GM12875 (cell line): ENCODE measurements at regions not wholly inside any gene's neighbourhood (a gene's known extent, or its start where the extent isn't known, plus 50 kb on each side); places are given as distances from the start of the nearest gene placed in this dataset.
"Not testable (repeated sequence)": the region's sequence is repeated elsewhere in the genome, so short reads cannot be mapped to it uniquely, and the experiment has no call there.

ENCODE experiments used
- H3K4me3 ChIP-seq: one replicate; pipeline ENCODE4 v1.5.1; 2011; ENCODE audit warnings: low read depth, low read length, control low read depth
- TF ChIP-seq, protein P1 (sequence below): IDR thresholded peaks from 2 replicates; pipeline ENCODE4 v1.5.1; 2011; ENCODE audit warnings: low read depth, mild to moderate bottlenecking, control low read depth, inconsistent platforms, low read length, moderate library complexity, borderline replicate concordance; ENCODE audit not compliant: insufficient read depth

DNA sequence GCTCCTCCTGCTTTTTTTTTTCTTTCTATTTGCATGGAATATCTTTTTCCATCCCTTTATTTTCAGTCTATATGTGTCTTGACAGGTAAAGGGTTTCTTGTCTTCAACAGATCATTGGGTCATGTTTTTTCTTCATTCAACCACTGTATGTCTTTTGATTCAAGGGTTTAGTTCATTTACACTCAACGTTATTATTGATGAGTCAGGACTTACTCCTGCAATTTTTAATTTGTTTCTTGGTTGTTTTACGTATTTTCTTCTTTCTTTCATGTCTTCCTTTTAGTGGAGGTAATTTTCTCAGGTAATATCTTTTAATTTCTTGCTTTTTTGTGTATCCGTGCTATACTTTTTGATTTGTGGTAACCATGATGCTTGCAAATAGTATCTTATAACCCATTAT is 429.1 kb upstream of the HTR1E start:
- TF ChIP-seq, protein P1, sequence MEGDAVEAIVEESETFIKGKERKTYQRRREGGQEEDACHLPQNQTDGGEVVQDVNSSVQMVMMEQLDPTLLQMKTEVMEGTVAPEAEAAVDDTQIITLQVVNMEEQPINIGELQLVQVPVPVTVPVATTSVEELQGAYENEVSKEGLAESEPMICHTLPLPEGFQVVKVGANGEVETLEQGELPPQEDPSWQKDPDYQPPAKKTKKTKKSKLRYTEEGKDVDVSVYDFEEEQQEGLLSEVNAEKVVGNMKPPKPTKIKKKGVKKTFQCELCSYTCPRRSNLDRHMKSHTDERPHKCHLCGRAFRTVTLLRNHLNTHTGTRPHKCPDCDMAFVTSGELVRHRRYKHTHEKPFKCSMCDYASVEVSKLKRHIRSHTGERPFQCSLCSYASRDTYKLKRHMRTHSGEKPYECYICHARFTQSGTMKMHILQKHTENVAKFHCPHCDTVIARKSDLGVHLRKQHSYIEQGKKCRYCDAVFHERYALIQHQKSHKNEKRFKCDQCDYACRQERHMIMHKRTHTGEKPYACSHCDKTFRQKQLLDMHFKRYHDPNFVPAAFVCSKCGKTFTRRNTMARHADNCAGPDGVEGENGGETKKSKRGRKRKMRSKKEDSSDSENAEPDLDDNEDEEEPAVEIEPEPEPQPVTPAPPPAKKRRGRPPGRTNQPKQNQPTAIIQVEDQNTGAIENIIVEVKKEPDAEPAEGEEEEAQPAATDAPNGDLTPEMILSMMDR = no peak

DNA sequence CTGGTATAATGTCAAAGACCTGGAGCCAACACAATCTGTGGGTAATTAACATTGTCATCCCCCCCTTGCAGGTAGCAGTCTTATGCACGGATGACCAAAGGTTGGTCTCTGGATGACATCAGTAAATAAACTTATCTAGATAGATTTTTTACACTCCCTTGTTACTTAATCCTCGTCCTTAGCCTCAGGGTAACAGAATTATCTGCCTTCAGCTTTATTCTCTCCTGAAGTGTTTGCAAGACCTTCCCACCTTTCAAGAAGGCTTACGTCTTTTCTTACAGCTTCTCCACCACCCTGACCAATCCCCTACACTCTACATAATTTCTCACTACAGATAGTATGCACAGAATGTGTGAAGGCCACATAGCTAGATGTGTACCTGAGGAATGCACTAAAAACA is 434.8 kb upstream of the HTR1E start:
- H3K4me3 ChIP-seq = no peak overlapping the region
- TF ChIP-seq, protein P1 = no peak

More for the DNA sequence above, 429.1 kb upstream of the HTR1E start:
- H3K4me3 ChIP-seq = no peak overlapping the region

DNA sequence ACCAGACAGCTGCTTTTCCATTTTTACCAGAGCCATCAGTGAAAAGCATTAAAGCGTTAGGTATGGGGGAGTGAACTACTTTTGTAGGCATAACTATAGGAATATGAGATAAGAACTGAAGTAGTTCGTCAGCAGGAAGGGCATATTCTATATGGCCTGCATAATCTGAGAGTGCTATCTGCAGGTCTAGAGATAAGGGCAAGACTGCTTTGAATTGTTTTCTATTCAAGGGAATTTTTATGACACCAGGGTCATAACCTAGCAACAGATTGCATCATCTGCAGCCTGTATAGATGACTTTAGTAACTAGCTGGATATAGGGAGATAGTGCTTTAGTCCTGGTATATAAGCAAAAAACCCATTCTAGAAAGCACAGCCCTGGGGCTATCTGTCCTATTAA is 437.3 kb upstream of the HTR1E start:
- TF ChIP-seq, protein P1 = no peak

DNA sequence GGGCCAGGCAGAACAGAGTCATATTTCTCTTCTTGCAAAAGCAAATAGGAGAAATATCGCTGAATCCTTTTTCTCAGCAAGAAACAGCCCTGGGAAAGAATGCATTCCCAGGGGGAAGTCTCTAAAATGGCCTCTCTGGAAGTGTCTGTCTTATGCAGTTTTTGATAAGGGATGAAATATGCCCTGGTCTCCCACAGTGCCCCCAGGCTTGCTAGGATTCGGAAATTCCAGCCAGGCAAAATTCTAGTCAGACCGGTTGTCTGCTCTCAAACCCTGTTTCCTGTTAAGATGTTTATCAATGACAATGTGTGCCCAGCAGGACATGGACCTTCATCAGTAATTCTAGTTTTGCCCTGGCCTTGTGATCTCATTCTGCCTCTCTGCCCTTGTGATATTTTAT is 448.3 kb upstream of the HTR1E start:
- not testable (repeated sequence) for H3K4me3 ChIP-seq

More for the DNA sequence above, 437.3 kb upstream of the HTR1E start:
- H3K4me3 ChIP-seq = no peak overlapping the region

GRCh38 chr6:86487660-86488221 is 449.6 kb upstream of the HTR1E start:
- no peak overlapping the region for H3K4me3 ChIP-seq
- TF ChIP-seq, protein P1 = no peak

DNA sequence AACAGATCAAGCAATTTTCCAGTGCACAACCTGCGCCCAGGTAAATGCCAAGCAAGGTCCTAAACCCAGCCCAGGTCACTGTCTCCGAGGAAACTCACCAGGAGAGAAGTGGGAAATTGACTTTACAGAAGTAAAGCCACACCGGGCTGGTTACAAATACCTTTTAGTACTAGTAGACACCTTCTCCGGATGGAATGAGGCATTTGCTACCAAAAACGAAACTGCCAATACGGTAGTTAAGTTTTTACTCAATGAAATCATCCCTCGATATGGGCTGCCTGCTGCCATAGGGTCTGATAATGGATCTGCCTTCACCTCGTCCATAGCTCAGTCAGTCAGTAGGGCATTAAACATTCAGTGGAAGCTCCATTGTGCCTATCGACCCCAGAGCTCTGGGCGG is 459.0 kb upstream of the HTR1E start:
- H3K4me3 ChIP-seq = not testable (repeated sequence)

DNA sequence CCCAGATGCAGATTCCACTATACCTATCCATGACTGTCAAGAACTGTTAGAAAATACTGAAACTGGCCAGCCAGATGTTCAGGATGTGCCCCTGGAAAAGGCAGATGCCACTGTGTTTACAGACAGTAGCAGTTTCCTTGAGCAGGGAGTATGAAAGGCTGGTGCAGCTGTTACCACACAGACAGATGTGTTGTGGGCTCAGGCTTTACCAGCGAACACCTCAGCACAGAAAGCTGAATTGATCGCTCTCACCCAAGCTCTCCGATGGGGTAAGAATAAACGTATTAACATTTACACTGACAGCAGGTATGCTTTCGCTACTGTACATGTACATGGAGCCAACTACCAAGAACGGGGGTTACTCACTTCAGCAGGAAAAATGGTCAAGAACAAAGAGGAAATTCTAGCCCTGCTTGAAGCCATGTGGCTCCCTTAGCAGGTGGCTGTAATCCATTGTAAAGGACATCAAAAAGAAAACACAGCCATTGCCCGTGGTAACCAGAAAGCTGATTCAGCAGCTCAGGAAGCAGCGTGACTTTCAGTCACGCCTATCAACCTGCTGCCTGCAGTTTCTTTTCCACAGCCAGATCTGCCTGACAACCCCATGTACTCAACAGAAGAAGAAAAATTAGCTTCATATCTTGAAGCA is 459.7 kb upstream of the HTR1E start:
- TF ChIP-seq, protein P1 = no peak
- H3K4me3 ChIP-seq = no peak overlapping the region

DNA sequence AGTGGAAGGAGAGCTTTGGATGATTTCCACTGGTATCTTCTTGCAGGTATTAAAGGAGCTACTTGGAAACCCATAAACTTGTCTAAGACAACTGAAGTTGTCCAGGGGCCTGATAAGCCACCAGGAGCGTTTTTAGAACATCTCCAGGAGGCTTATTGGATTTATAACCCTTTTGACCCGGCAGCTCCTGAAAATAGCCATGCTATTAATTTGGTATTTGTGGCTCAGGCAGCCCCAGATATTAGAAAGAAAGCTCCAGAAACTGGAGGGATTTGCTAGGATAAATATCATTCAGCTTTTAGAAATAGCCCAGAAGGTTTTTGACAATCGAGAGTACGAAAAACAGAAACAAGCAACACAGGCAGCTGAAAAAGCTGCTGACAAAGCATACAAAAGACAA is 461.0 kb upstream of the HTR1E start:
- no peak overlapping the region for H3K4me3 ChIP-seq
- TF ChIP-seq, protein P1 = no peak
